ENCODE measurements at regions not wholly inside any gene's neighbourhood (a gene's known extent, or its start where the extent isn't known, plus 50 kb on each side); places are given as distances from the start of the nearest gene placed in this dataset.

DNA sequence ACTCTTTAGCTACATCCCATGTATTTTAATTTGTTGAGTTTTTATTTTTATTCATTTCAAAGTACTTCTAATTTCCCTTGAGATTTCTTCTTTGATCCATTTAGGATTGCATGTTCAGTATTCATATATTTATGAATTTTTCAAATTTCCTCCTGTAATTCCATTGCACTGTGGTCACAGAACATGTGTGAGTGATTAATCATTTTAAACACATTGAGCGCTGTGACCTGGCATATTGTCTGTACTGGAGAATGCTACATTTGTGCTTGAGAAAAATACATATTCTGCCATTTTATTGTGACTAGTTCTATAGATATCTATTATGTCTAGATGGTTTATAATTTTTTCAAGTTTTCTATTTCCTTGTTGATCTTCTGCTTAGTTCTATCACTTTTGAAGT, 353.7 kb downstream of the RAD51AP2 start:
- H3K4me1 ChIP-seq (ENCODE audit: control insufficient read depth, insufficient read depth, low read length): no peaks in the 10 kb centered on the region
- H3K27me3 ChIP-seq (ENCODE audit: control insufficient read depth, insufficient read depth, low read length, poor library complexity, severe bottlenecking): no peaks in the 10 kb centered on the region
- no peak overlapping the region for H3K4me3 ChIP-seq (ENCODE audit: insufficient read depth, low read depth, low read length)
- H3K36me3 ChIP-seq (ENCODE audit: control insufficient read depth, insufficient read depth, low read length): no peaks in the 10 kb centered on the region
- H3K27ac ChIP-seq (ENCODE audit: insufficient read depth, low read depth, low read length, poor library complexity, severe bottlenecking): no peak overlapping the region
- H3K9me3 ChIP-seq (ENCODE audit: control insufficient read depth, low read length): no peaks in the 10 kb centered on the region
- WGBS, 2 experiments: 100% methylated on average over 1 of the region's 1 CpG; no CpG with 5 or more reads in 1 of the 2 experiments

DNA sequence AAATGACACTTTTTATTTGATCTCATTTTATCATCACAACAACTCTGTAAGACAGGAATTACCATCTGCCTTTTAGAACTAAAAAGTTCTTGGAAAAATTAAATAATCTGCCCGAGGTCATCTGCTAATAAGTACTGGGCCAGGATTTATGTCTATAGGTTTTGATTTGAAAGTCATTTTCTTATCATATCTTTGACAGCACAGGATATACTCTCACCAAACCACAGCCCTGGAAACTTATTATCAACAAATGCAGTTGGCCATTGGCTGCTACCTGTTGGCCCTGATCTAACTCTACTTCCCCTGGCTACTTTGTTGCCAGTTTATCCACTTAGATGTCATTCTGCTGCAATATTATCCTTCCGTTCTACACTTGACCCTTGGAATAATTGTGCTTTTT, 354.6 kb downstream of the RAD51AP2 start:
- H3K36me3 ChIP-seq (ENCODE audit: control insufficient read depth, insufficient read depth, low read length): no peaks in the 10 kb centered on the region
- H3K27me3 ChIP-seq (ENCODE audit: control insufficient read depth, insufficient read depth, low read length, poor library complexity, severe bottlenecking): no peaks in the 10 kb centered on the region
- no peaks in the 10 kb centered on the region for H3K9me3 ChIP-seq (ENCODE audit: control insufficient read depth, low read length)
- no peak overlapping the region for H3K27ac ChIP-seq (ENCODE audit: insufficient read depth, low read depth, low read length, poor library complexity, severe bottlenecking)
- H3K4me1 ChIP-seq (ENCODE audit: control insufficient read depth, insufficient read depth, low read length): no peaks in the 10 kb centered on the region
- WGBS, 2 experiments: 89 to 100% methylated on average over 1 to 2 of the region's 2 CpGs
- no peak overlapping the region for H3K4me3 ChIP-seq (ENCODE audit: insufficient read depth, low read depth, low read length)

- Histone ChIP-seq H3K4me3 (ENCODE audit: insufficient read depth, low read depth, low read length) (no peak overlapping the region), H3K27ac (ENCODE audit: insufficient read depth, low read depth, low read length, poor library complexity, severe bottlenecking) (no peak overlapping the region), H3K4me1 (ENCODE audit: control insufficient read depth, insufficient read depth, low read length) (no peaks in the 10 kb centered on the region), H3K9me3 (ENCODE audit: control insufficient read depth, low read length) (no peaks in the 10 kb centered on the region), H3K27me3 (ENCODE audit: control insufficient read depth, insufficient read depth, low read length, poor library complexity, severe bottlenecking) (no peaks in the 10 kb centered on the region), H3K36me3 (ENCODE audit: control insufficient read depth, insufficient read depth, low read length) (no peaks in the 10 kb centered on the region)
- WGBS, 2 experiments: 86 to 88% methylated on average over 1 to 2 of the region's 2 CpGs
Measured at GRCh38 chr2:17162713-17163112, 355.5 kb downstream of the RAD51AP2 start.

DNA sequence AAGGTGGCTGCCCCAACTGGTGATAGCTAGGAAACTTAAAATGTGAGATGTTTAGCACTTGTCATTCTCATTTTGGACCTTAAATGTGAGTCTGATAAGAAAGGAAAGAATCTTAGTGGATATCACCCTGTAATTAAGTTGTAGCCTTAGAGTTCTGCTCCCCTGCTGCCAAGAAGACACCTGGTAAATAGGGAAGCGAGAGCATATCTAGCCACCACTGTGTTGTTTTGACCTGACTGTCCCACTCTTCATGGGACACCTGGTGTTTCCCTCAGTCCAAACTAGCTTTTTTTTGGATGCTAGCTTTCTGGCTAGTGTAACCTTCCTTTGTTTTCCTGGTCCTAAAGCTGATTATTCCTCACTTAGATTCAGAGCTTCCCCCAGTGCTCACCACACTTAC, 357.6 kb downstream of the RAD51AP2 start:
- Histone ChIP-seq H3K4me3 (ENCODE audit: insufficient read depth, low read depth, low read length) (no peak overlapping the region), H3K27me3 (ENCODE audit: control insufficient read depth, insufficient read depth, low read length, poor library complexity, severe bottlenecking) (no peaks in the 10 kb centered on the region), H3K4me1 (ENCODE audit: control insufficient read depth, insufficient read depth, low read length) (no peaks in the 10 kb centered on the region), H3K36me3 (ENCODE audit: control insufficient read depth, insufficient read depth, low read length) (no peaks in the 10 kb centered on the region), H3K27ac (ENCODE audit: insufficient read depth, low read depth, low read length, poor library complexity, severe bottlenecking) (no peak overlapping the region), H3K9me3 (ENCODE audit: control insufficient read depth, low read length) (no peaks in the 10 kb centered on the region)
- WGBS, 2 experiments: 97% methylated on average over 1 of the region's 1 CpG

DNA sequence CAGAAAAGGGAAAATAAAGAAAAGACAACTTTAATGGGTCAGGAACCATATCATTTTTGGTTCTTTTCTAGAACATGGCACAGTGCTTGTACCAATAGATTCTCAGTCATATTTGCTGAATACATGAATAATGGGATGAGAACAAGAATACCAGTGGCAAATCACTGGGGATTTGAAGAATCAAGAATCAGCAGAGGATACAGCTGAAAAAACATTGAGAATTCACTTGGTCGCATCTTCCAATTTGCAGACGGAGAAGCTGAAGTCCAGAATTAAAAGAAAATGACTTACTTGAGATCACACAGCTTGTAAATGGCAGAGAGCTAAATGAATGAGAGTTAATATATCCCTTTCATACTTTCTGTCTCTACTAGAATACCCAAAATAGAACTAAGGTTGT, 362.2 kb downstream of the RAD51AP2 start:
- no peaks in the 10 kb centered on the region for H3K4me1 ChIP-seq (ENCODE audit: control insufficient read depth, insufficient read depth, low read length)
- no peaks in the 10 kb centered on the region for H3K36me3 ChIP-seq (ENCODE audit: control insufficient read depth, insufficient read depth, low read length)
- no peaks in the 10 kb centered on the region for H3K27me3 ChIP-seq (ENCODE audit: control insufficient read depth, insufficient read depth, low read length, poor library complexity, severe bottlenecking)
- no peaks in the 10 kb centered on the region for H3K9me3 ChIP-seq (ENCODE audit: control insufficient read depth, low read length)
- H3K27ac ChIP-seq (ENCODE audit: insufficient read depth, low read depth, low read length, poor library complexity, severe bottlenecking): no peak overlapping the region
- WGBS, 2 experiments: 94 to 97% methylated on average over 2 of the region's 2 CpGs
- H3K4me3 ChIP-seq (ENCODE audit: insufficient read depth, low read depth, low read length): no peak overlapping the region

GRCh38 chr2:17149945-17150344, 368.3 kb downstream of the RAD51AP2 start:
- H3K36me3 ChIP-seq (ENCODE audit: control insufficient read depth, insufficient read depth, low read length): no peaks in the 10 kb centered on the region
- 90 to 92% methylated on average over 3 to 4 of the region's 4 CpGs for WGBS, 2 experiments
- no peaks in the 10 kb centered on the region for H3K27me3 ChIP-seq (ENCODE audit: control insufficient read depth, insufficient read depth, low read length, poor library complexity, severe bottlenecking)
- H3K4me1 ChIP-seq (ENCODE audit: control insufficient read depth, insufficient read depth, low read length): no peaks in the 10 kb centered on the region
- H3K27ac ChIP-seq (ENCODE audit: insufficient read depth, low read depth, low read length, poor library complexity, severe bottlenecking): no peak overlapping the region
- no peak overlapping the region for H3K4me3 ChIP-seq (ENCODE audit: insufficient read depth, low read depth, low read length)
- no peaks in the 10 kb centered on the region for H3K9me3 ChIP-seq (ENCODE audit: control insufficient read depth, low read length)

DNA sequence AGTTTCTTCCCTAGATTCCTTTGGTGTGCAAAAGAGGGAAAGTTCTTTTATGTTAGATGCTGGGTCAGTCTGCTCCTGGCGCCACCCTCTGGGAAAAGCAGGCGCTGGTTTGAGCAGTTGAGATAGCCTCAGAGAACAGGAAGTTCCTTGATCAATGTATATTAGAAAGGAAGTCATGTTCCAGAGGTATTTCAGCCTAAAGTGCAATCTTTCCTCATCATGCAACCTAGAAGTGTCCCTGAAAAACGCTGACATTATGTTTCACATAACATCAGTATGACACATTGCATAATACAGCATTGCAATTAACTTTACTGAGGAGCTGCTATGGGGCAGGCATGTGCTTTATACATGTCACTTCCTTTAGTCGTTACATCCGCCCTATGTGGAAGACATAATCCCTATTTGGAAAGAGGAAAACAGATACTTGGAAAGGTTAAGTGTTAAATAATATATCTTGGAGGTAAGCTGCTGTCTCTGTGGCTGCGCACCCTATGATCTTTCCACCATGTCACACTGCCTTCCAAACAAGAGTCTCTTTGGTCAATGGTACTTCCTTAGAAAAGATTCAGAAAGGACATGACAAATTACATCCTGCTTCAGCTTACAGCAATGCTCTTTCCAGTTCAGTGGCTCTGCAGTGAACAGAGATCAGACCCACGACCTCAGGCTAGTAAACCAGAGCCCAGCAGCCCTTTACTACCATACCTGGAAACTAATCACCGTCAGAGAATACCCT, 369.7 kb downstream of the RAD51AP2 start:
- Histone ChIP-seq H3K36me3 (ENCODE audit: control insufficient read depth, insufficient read depth, low read length) (no peaks in the 10 kb centered on the region), H3K27me3 (ENCODE audit: control insufficient read depth, insufficient read depth, low read length, poor library complexity, severe bottlenecking) (no peaks in the 10 kb centered on the region), H3K4me1 (ENCODE audit: control insufficient read depth, insufficient read depth, low read length) (no peaks in the 10 kb centered on the region), H3K9me3 (ENCODE audit: control insufficient read depth, low read length) (no peaks in the 10 kb centered on the region), H3K4me3 (ENCODE audit: insufficient read depth, low read depth, low read length) (no peak overlapping the region), H3K27ac (ENCODE audit: insufficient read depth, low read depth, low read length, poor library complexity, severe bottlenecking) (no peak overlapping the region)
- 59 to 61% methylated on average over 8 of the region's 8 CpGs for WGBS, 2 experiments

GRCh38 chr2:17146358-17146757, 371.9 kb downstream of the RAD51AP2 start:
- H3K36me3 ChIP-seq (ENCODE audit: control insufficient read depth, insufficient read depth, low read length): no peaks in the 10 kb centered on the region
- no peak overlapping the region for H3K27ac ChIP-seq (ENCODE audit: insufficient read depth, low read depth, low read length, poor library complexity, severe bottlenecking)
- 85 to 91% methylated on average over 1 of the region's 1 CpG for WGBS, 2 experiments
- no peaks in the 10 kb centered on the region for H3K4me1 ChIP-seq (ENCODE audit: control insufficient read depth, insufficient read depth, low read length)
- no peaks in the 10 kb centered on the region for H3K27me3 ChIP-seq (ENCODE audit: control insufficient read depth, insufficient read depth, low read length, poor library complexity, severe bottlenecking)
- H3K9me3 ChIP-seq (ENCODE audit: control insufficient read depth, low read length): no peaks in the 10 kb centered on the region
- no peak overlapping the region for H3K4me3 ChIP-seq (ENCODE audit: insufficient read depth, low read depth, low read length)

DNA sequence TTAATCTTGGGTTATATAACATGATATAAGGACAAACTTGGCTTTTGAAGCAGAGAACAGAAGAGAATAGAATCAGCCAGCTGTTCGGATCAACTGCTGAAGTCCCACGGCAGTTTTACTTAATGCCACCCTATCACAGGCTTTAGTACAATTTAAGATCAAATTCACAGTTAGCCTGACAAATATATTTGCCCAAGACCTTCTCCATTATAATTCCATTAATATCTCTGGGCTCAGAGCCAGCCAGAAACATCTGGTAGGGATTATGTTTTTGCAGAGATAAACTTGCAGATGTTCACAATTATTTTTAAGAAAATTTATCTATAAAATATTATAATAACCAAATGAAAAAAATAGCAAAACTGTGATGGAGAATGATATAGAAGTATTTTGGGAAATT, 381.4 kb downstream of the RAD51AP2 start:
- Histone ChIP-seq H3K27ac (ENCODE audit: insufficient read depth, low read depth, low read length, poor library complexity, severe bottlenecking) (no peak overlapping the region), H3K4me1 (ENCODE audit: control insufficient read depth, insufficient read depth, low read length) (no peaks in the 10 kb centered on the region), H3K36me3 (ENCODE audit: control insufficient read depth, insufficient read depth, low read length) (no peaks in the 10 kb centered on the region), H3K27me3 (ENCODE audit: control insufficient read depth, insufficient read depth, low read length, poor library complexity, severe bottlenecking) (no peaks in the 10 kb centered on the region), H3K9me3 (ENCODE audit: control insufficient read depth, low read length) (no peaks in the 10 kb centered on the region), H3K4me3 (ENCODE audit: insufficient read depth, low read depth, low read length) (no peak overlapping the region)
- WGBS, 2 experiments: 95 to 97% methylated on average over 2 of the region's 2 CpGs

- no peaks in the 10 kb centered on the region for H3K4me1 ChIP-seq (ENCODE audit: control insufficient read depth, insufficient read depth, low read length)
- 0 to 50% methylated on average over 1 to 2 of the region's 3 CpGs for WGBS, 2 experiments
Measured at GRCh38 chr2:17136231-17136630, 382.0 kb downstream of the RAD51AP2 start.

DNA sequence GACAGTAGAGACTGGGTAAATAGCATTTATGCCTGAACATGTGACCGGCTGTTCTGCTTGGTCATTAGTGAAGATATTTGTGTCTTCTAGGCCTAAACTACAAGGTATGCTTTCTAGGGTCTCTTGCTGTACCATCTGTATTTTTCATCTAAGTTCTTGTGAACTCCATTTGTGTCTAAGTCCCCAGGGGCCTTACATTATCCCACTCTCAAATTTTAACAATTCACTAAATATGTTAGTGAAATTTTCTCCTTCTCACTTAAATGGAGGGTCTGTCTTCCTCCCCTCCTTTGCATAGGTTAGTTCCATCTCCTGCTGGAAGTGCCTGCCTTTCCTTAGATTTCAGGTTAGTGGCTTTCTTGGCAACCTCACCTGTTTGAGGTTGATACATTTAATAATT, 382.6 kb downstream of the RAD51AP2 start:
- no peaks in the 10 kb centered on the region for H3K36me3 ChIP-seq (ENCODE audit: control insufficient read depth, insufficient read depth, low read length)
- 88 to 94% methylated on average over 1 of the region's 1 CpG for WGBS, 2 experiments
- no peak overlapping the region for H3K27ac ChIP-seq (ENCODE audit: insufficient read depth, low read depth, low read length, poor library complexity, severe bottlenecking)
- H3K4me1 ChIP-seq (ENCODE audit: control insufficient read depth, insufficient read depth, low read length): no peaks in the 10 kb centered on the region
- H3K4me3 ChIP-seq (ENCODE audit: insufficient read depth, low read depth, low read length): no peak overlapping the region
- no peaks in the 10 kb centered on the region for H3K27me3 ChIP-seq (ENCODE audit: control insufficient read depth, insufficient read depth, low read length, poor library complexity, severe bottlenecking)
- H3K9me3 ChIP-seq (ENCODE audit: control insufficient read depth, low read length): no peaks in the 10 kb centered on the region

More at GRCh38 chr2:17136231-17136630, 382.0 kb downstream of the RAD51AP2 start:
- H3K27me3 ChIP-seq (ENCODE audit: control insufficient read depth, insufficient read depth, low read length, poor library complexity, severe bottlenecking): no peaks in the 10 kb centered on the region
- no peak overlapping the region for H3K27ac ChIP-seq (ENCODE audit: insufficient read depth, low read depth, low read length, poor library complexity, severe bottlenecking)
- no peak overlapping the region for H3K4me3 ChIP-seq (ENCODE audit: insufficient read depth, low read depth, low read length)
- no peaks in the 10 kb centered on the region for H3K9me3 ChIP-seq (ENCODE audit: control insufficient read depth, low read length)
- no peaks in the 10 kb centered on the region for H3K36me3 ChIP-seq (ENCODE audit: control insufficient read depth, insufficient read depth, low read length)

Data from ectodermal cell (in vitro differentiated cells).